Stimulated activated CD8-positive, alpha-beta memory T cell treated with anti-CD3 and anti-CD28 coated beads, Interleukin-4, amount 100 ng/mL, for 1 hour (primary cell): ENCODE measurements at regions not wholly inside any gene's neighbourhood (a gene's known extent, or its start where the extent isn't known, plus 50 kb on each side); places are given as distances from the start of the nearest gene placed in this dataset.
"Not testable (repeated sequence)": the region's sequence is repeated elsewhere in the genome, so short reads cannot be mapped to it uniquely, and the experiment has no call there.

ENCODE experiments used
- DNase-seq, 2 donors: peaks; one replicate each; pipeline ENCODE4 v3.0.0-alpha.2; 2020; ENCODE audit warnings: low read depth in 2 of 2, low spot score in 1 of 2

GRCh38 chr3:104437891-104438290, 928.8 kb upstream of the ALCAM start:
- no peak for DNase-seq

- no peak for DNase-seq
Measured at GRCh38 chr3:104438706-104439105, 928.0 kb upstream of the ALCAM start.

GRCh38 chr3:104445252-104445919, 921.3 kb upstream of the ALCAM start:
- not testable (repeated sequence) for DNase-seq

- no peak for DNase-seq
Measured at GRCh38 chr3:104447681-104448080, 919.0 kb upstream of the ALCAM start.

GRCh38 chr3:104452697-104453096, 914.0 kb upstream of the ALCAM start:
- DNase-seq: no peak

- DNase-seq: no peak
Measured at GRCh38 chr3:104458657-104459056, 908.1 kb upstream of the ALCAM start.

- DNase-seq: no peak
Measured at GRCh38 chr3:104460477-104461406, 906.0 kb upstream of the ALCAM start.

- DNase-seq: no peak
Measured at GRCh38 chr3:104461431-104461830, 905.3 kb upstream of the ALCAM start.

GRCh38 chr3:104472221-104472620, 894.5 kb upstream of the ALCAM start:
- no peak for DNase-seq

- no peak for DNase-seq
Measured at GRCh38 chr3:104474011-104474410, 892.7 kb upstream of the ALCAM start.

GRCh38 chr3:104503022-104503421, 863.7 kb upstream of the ALCAM start:
- no peak for DNase-seq

GRCh38 chr3:104510131-104510849, 856.4 kb upstream of the ALCAM start:
- no peak for DNase-seq

- no peak for DNase-seq
Measured at GRCh38 chr3:104514371-104514770, 852.3 kb upstream of the ALCAM start.

GRCh38 chr3:104514776-104515175, 851.9 kb upstream of the ALCAM start:
- DNase-seq: no peak

GRCh38 chr3:104519068-104519467, 847.6 kb upstream of the ALCAM start:
- no peak for DNase-seq

GRCh38 chr3:104519468-104520227, 847.1 kb upstream of the ALCAM start:
- no peak for DNase-seq

- DNase-seq: no peak
Measured at GRCh38 chr3:104520228-104520655, 846.5 kb upstream of the ALCAM start.

- DNase-seq: no peak
Measured at GRCh38 chr3:104521606-104522336, 844.9 kb upstream of the ALCAM start.

- no peak for DNase-seq
Measured at GRCh38 chr3:104523136-104523535, 843.6 kb upstream of the ALCAM start.

- no peak for DNase-seq
Measured at GRCh38 chr3:104526901-104527401, 839.8 kb upstream of the ALCAM start.
